SW 1271 (cell line): ENCODE measurements at regions not wholly inside any gene's neighbourhood (a gene's known extent, or its start where the extent isn't known, plus 50 kb on each side); places are given as distances from the start of the nearest gene placed in this dataset.

Experiments
- DNase-seq, 2 experiments: peaks; one replicate each; lab custom pipeline; 2025; lab: John Stamatoyannopoulos, UW

GRCh38 chr4:11268149-11268548 lies 160.5 kb downstream of the HS3ST1 start:
- no peak for DNase-seq

GRCh38 chr4:11264841-11265240 lies 163.9 kb downstream of the HS3ST1 start:
- DNase-seq: no peak

GRCh38 chr4:11264346-11264745 lies 164.3 kb downstream of the HS3ST1 start:
- DNase-seq: no peak

- no peak for DNase-seq
Observed at GRCh38 chr4:11263208-11263607, 165.5 kb downstream of the HS3ST1 start.

- no peak for DNase-seq
Observed at GRCh38 chr4:11261066-11261850, 167.4 kb downstream of the HS3ST1 start.

GRCh38 chr4:11259837-11260236 lies 168.9 kb downstream of the HS3ST1 start:
- no peak for DNase-seq

- DNase-seq: no peak
Observed at GRCh38 chr4:11252149-11252548, 176.5 kb downstream of the HS3ST1 start.

- DNase-seq: no peak
Observed at GRCh38 chr4:11250510-11250909, 178.2 kb downstream of the HS3ST1 start.

GRCh38 chr4:11232015-11232414 lies 196.7 kb downstream of the HS3ST1 start:
- no peak for DNase-seq

- no peak for DNase-seq
Observed at GRCh38 chr4:11230866-11231265, 197.8 kb downstream of the HS3ST1 start.

GRCh38 chr4:11228530-11228929 lies 200.2 kb downstream of the HS3ST1 start:
- DNase-seq: no peak

- DNase-seq: no peak
Observed at GRCh38 chr4:11223311-11223710, 205.4 kb downstream of the HS3ST1 start.

GRCh38 chr4:11218692-11219091 lies 210.0 kb downstream of the HS3ST1 start:
- DNase-seq: no peak

- no peak for DNase-seq
Observed at GRCh38 chr4:11216520-11216919, 212.2 kb downstream of the HS3ST1 start.

- no peak for DNase-seq
Observed at GRCh38 chr4:11214281-11214680, 214.4 kb downstream of the HS3ST1 start.

- no peak for DNase-seq
Observed at GRCh38 chr4:11209826-11210225, 218.9 kb downstream of the HS3ST1 start.

GRCh38 chr4:11201256-11201655 lies 227.4 kb downstream of the HS3ST1 start:
- DNase-seq: no peak

- DNase-seq: no peak
Observed at GRCh38 chr4:11198516-11199305, 230.0 kb downstream of the HS3ST1 start.

GRCh38 chr4:11197631-11198341 lies 230.9 kb downstream of the HS3ST1 start:
- DNase-seq: no peak

GRCh38 chr4:11196927-11197522 lies 231.7 kb downstream of the HS3ST1 start:
- DNase-seq: no peak

- no peak for DNase-seq
Observed at GRCh38 chr4:11194431-11194830, 234.3 kb downstream of the HS3ST1 start.

- no peak for DNase-seq
Observed at GRCh38 chr4:11189756-11190155, 238.9 kb downstream of the HS3ST1 start.
